Right atrium auricular region (tissue), 2 donors: ENCODE measurements at regions not wholly inside any gene's neighbourhood (a gene's known extent, or its start where the extent isn't known, plus 50 kb on each side); places are given as distances from the start of the nearest gene placed in this dataset.

Experiments used
- DNase-seq: peaks from one replicate; pipeline ENCODE4 v3.0.0-alpha.2; 2019; ENCODE audit warnings: low spot score
- H3K27ac ChIP-seq, 2 donors: fragments of 200-600 bp; sonication (generic); 1 replicate in 1 of 2; 2 replicates in 1 of 2; pipeline ENCODE4 v1.5.1; 2016 to 2019
- H3K27me3 ChIP-seq, 2 donors: fragments of 200-600 bp; sonication (generic); one replicate each; pipeline versions ENCODE4 v1.5.1 to v1.6.0; 2017 to 2019
- H3K36me3 ChIP-seq: fragments of 200-600 bp; sonication (generic); one replicate; pipeline ENCODE4 v1.5.1; 2016
- H3K4me1 ChIP-seq, 2 donors: fragments of 200-600 bp; sonication (generic); one replicate each; pipeline versions ENCODE4 v1.5.1 to v1.6.0; 2017 to 2019
- H3K4me3 ChIP-seq, 2 donors: fragments of 200-600 bp; sonication (generic); 1 replicate in 1 of 2; 2 replicates in 1 of 2; pipeline ENCODE4 v1.5.1; 2017 to 2019; ENCODE audit warnings: mild to moderate bottlenecking in 1 of 2, moderate library complexity in 1 of 2
- H3K9me3 ChIP-seq, 2 donors: fragments of 200-600 bp; sonication (generic); one replicate each; pipeline ENCODE4 v1.5.1; 2019
- CTCF ChIP-seq, 2 donors: fragments of 200-600 bp; sonication (generic); IDR thresholded peaks; one replicate each; pipeline ENCODE4 v1.5.1; 2019; ENCODE audit warnings: antibody characterized with exemption in 2 of 2

DNA sequence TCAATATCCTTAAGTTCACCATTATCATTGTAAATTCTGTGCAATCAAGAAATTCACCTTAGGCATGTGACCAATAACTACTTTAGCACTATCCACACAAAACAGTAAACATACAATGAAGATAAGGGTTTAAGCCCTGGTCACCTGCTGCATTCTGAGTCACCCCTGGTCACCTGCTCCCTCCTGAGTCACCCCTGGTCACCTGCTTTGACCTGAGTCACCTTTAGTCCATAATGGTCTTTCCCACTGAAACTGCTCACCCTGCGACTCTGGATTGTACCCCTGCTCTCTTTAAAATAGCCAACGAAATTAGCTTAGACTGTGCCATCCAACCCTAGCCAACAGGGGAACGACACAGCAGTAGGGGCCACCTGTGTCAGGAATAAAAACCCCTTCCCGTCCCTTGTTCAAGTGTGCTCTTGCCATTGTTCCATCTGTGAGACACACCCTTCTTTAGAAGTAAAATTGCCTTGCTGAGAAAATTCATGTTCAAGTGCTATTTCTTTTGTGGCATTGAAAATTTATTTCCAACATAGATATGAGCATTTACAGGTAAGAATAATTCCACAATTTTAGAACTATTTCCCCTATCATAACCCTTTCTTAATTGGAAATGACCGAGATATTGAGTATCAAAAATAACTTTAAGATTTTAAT is 902.8 kb downstream of the DSC3 start:
- TF ChIP-seq CTCF (IDR thresholded peaks at IDR 0.05), result no peak
- no peak for DNase-seq

DNA sequence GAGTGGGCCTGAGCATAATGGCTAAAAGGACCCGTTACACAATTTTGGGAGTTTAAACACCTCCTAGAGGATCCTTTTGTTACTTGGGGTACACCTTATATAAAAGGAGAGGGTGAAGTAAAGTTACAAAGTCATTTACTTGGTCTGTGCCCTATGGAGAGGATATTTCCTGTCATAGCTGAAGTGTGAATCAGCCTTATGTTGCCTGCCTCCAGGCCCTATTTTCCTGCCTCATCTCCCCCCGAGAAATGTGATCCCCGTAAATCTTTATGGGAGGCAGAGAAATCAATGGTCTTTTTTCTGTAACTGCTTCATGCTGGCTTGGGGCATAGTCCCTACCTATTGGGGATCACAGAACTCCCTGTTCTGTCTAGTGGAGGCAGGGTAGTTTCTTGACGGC is 906.6 kb downstream of the DSC3 start:
- Histone ChIP-seq H3K4me3 (no peak overlapping the region), H3K4me1 (no peaks in the 10 kb centered on the region), H3K27me3 (no peaks in the 10 kb centered on the region), H3K27ac (no peak overlapping the region), H3K36me3 (no peaks in the 10 kb centered on the region), H3K9me3 (peaks cover 0 to 9% of the 10 kb centered on the region in 2 donors)
- TF ChIP-seq CTCF (IDR thresholded peaks at IDR 0.05), result no peak
- no peak for DNase-seq

More for the DNA sequence above, 902.8 kb downstream of the DSC3 start:
- Histone ChIP-seq H3K9me3 (peaks cover 0 to 9% of the 10 kb centered on the region in 2 donors), H3K27me3 (no peaks in the 10 kb centered on the region), H3K36me3 (no peaks in the 10 kb centered on the region), H3K4me3 (no peak overlapping the region), H3K4me1 (no peaks in the 10 kb centered on the region), H3K27ac (no peak overlapping the region)

DNA sequence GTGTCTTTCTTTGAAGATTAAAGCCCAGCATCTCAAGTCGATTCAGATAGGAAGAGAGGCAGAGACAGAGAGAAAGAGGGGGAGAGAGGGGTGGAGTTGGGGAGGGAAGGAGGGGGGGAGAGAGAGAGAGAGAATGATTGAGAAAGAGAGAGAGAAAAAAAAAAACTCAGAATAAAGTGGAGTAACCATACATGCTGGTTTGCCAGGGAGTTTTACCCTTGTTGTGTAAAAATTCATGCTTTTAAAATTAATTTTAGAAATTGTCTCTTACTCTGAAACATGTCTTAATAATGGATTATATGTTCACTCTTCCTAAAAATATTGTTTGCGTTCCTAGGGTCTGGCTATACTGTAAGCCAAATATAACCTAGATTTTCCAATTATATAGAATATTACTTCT is 908.5 kb downstream of the DSC3 start:
- Histone ChIP-seq H3K36me3 (no peaks in the 10 kb centered on the region), H3K4me1 (no peaks in the 10 kb centered on the region), H3K27ac (no peak overlapping the region), H3K27me3 (no peaks in the 10 kb centered on the region), H3K9me3 (no peaks in the 10 kb centered on the region), H3K4me3 (no peak overlapping the region)
- no peak for DNase-seq
- no peak for TF ChIP-seq CTCF (IDR thresholded peaks at IDR 0.05)

DNA sequence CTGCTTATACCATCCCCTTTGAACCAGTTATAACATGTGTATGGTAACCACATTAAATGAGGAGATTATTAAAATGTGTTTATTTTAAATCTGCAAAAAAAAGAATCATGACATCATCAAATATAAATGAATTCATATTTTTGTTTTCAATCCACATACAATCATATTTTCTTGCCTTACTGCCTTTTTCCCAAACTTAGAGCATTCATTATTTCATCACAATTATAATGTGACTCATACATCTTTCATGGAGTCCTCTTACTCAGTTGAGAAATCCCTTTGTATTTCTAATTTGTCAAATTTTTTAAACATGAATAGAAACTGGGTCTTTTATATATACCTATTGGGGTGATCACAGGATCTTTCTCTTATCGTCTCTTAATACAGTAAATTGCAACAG is 909.6 kb downstream of the DSC3 start:
- no peak overlapping the region for H3K27ac ChIP-seq
- H3K4me1 ChIP-seq, result no peaks in the 10 kb centered on the region
- no peaks in the 10 kb centered on the region for H3K36me3 ChIP-seq
- no peak for DNase-seq
- no peak for TF ChIP-seq CTCF (IDR thresholded peaks at IDR 0.05)
- no peak overlapping the region for H3K4me3 ChIP-seq
- H3K9me3 ChIP-seq, result no peaks in the 10 kb centered on the region
- H3K27me3 ChIP-seq, result no peaks in the 10 kb centered on the region

DNA sequence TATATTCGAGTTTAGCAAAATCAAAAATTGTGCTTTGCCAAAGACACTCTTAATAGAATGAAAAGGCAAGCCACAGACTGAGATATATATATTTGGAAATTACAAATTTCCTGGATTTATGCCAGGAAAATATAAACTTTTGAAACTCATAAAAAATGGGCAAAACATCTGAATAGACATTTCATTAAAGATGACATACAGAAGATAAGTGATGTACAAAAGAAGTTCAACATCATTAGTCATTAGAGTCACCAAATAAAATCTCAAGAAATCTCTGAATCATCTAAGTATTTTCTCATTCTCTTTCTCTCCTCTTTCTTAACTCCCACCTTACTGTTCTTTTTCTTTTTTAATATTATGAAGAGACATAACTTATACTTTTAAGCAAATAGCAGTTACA is 921.1 kb downstream of the DSC3 start:
- Histone ChIP-seq H3K27me3 (no peaks in the 10 kb centered on the region), H3K4me1 (no peaks in the 10 kb centered on the region), H3K27ac (no peak overlapping the region), H3K9me3 (peaks cover 0 to 3% of the 10 kb centered on the region in 2 donors), H3K4me3 (no peak overlapping the region), H3K36me3 (no peaks in the 10 kb centered on the region)
- DNase-seq, result no peak
- TF ChIP-seq CTCF (IDR thresholded peaks at IDR 0.05), result no peak

DNA sequence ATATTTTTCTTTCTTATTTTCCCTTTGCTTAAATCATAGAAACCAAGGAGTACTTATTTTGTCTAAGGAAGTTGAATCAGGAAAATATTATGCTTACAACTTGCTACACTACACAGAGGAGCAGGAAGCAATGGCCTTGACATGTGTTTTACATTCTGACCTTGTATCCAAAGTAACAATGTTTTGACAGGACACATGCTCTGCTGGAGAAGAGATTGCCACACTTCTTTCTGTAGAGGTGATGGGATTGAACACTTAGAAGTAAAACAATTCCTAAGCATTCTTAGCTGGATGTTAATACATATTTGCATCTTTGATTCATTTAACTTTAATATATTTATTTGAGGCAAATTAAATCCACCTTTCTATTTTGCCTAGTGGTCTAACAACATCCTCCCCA is 929.1 kb downstream of the DSC3 start:
- TF ChIP-seq CTCF (IDR thresholded peaks at IDR 0.05), result no peak
- Histone ChIP-seq H3K4me1 (no peaks in the 10 kb centered on the region), H3K9me3 (no peaks in the 10 kb centered on the region), H3K36me3 (no peaks in the 10 kb centered on the region), H3K4me3 (no peak overlapping the region), H3K27me3 (no peaks in the 10 kb centered on the region), H3K27ac (no peak overlapping the region)
- no peak for DNase-seq
